IMR-90 (cell line): ENCODE measurements at regions not wholly inside any gene's neighbourhood (a gene's known extent, or its start where the extent isn't known, plus 50 kb on each side); places are given as distances from the start of the nearest gene placed in this dataset.

Experiments
- ATAC-seq: fragments of 200-7000 bp; cut with Tn5 transposase; 2 replicates; pipeline ENCODE4 v1.9.1; 2020; ENCODE audit warnings: low read depth, mild to moderate bottlenecking, moderate library complexity
- BruUV-seq: library from RNA; stranded (reverse); fragments of 400-500 nt; replicated peaks from 2 replicates; lab custom pipeline; 2021; lab: Mats Ljungman, UMichigan
- CTCF ChIA-PET: fragments of 300-600 bp; formaldehyde crosslinking; extraction: SDS; loops from one replicate; lab custom pipeline; 2021; ENCODE audit warnings: antibody characterized with exemption; lab: Yijun Ruan, JAX
- POLR2A ChIA-PET: fragments of 300-600 bp; sonication (Branson Sonifier 250); formaldehyde crosslinking; loops from one replicate; lab custom pipeline; 2022; ENCODE audit warnings: antibody characterized with exemption; ENCODE audit not compliant: unreplicated experiment; lab: Charles Lee
- DNase-seq: peaks from one replicate; pipeline ENCODE4 v3.0.0; 2013
- H2AFZ ChIP-seq: replicated peaks from 2 replicates; pipeline ENCODE3; 2013; ENCODE audit warnings: low read length, mild to moderate bottlenecking; ENCODE audit not compliant: poor library complexity
- H2AK5ac ChIP-seq: 2 replicates; pipeline ENCODE4 v1.6.1; 2013; ENCODE audit warnings: low read depth, low read length, inconsistent platforms
- H2AK9ac ChIP-seq: replicated peaks from 2 replicates; pipeline ENCODE3; 2013; ENCODE audit warnings: mild to moderate bottlenecking, low read depth, low read length, moderate library complexity; ENCODE audit not compliant: poor library complexity
- H2BK120ac ChIP-seq: 2 replicates; pipeline ENCODE4 v1.6.1; 2013; ENCODE audit warnings: low read depth, low read length, inconsistent platforms
- H2BK15ac ChIP-seq: 3 replicates; pipeline ENCODE4 v1.6.1; 2013; ENCODE audit warnings: low read depth, low read length, inconsistent platforms
- H2BK20ac ChIP-seq: 2 replicates; pipeline ENCODE4 v1.6.1; 2013; ENCODE audit warnings: low read depth, mild to moderate bottlenecking, inconsistent platforms, low read length, moderate library complexity
- H2BK5ac ChIP-seq: 2 replicates; pipeline ENCODE4 v1.6.1; 2013; ENCODE audit warnings: mild to moderate bottlenecking, low read depth, low read length, inconsistent platforms; ENCODE audit not compliant: poor library complexity, severe bottlenecking
- H3K14ac ChIP-seq: replicated peaks from 2 replicates; pipeline ENCODE4 v1.6.1; 2013; ENCODE audit warnings: low read depth, low read length, inconsistent platforms
- H3K18ac ChIP-seq: 2 replicates; pipeline ENCODE4 v1.6.1; 2013; ENCODE audit warnings: low read depth, low read length, control low read depth
- H3K23ac ChIP-seq: 2 replicates; pipeline ENCODE4 v1.6.1; 2013; ENCODE audit warnings: low read depth, low read length, inconsistent platforms
- H3K27ac ChIP-seq: 2 replicates; pipeline ENCODE4 v1.5.1; 2013; ENCODE audit warnings: mild to moderate bottlenecking, control low read depth, low read length; ENCODE audit not compliant: insufficient read depth
- H3K27me3 ChIP-seq: 2 replicates; pipeline ENCODE4 v1.6.1; 2013; ENCODE audit warnings: low read length; ENCODE audit not compliant: control insufficient read depth, insufficient read depth
- H3K36me3 ChIP-seq: 2 replicates; pipeline ENCODE4 v1.6.1; 2013; ENCODE audit warnings: low read length, mixed read lengths; ENCODE audit not compliant: control insufficient read depth, insufficient read depth
- H3K4ac ChIP-seq: 2 replicates; pipeline ENCODE4 v1.6.1; 2013; ENCODE audit warnings: low read depth, low read length, inconsistent platforms
- H3K4me1 ChIP-seq: 2 replicates; pipeline ENCODE4 v1.6.1; 2013; ENCODE audit warnings: low read length, mixed read lengths; ENCODE audit not compliant: control insufficient read depth, insufficient read depth
- H3K4me2 ChIP-seq: 2 replicates; pipeline ENCODE4 v1.6.1; 2013; ENCODE audit warnings: low read depth, mild to moderate bottlenecking, control low read depth, low read length, moderate library complexity
- H3K4me3 ChIP-seq: 2 replicates; pipeline ENCODE4 v1.5.1; 2013; ENCODE audit warnings: low read depth, mild to moderate bottlenecking, control low read depth, low read length, moderate library complexity; ENCODE audit not compliant: insufficient read depth
- H3K56ac ChIP-seq: 2 replicates; pipeline ENCODE4 v1.6.1; 2013; ENCODE audit warnings: low read length, inconsistent platforms; ENCODE audit not compliant: insufficient read depth; ENCODE audit errors: extremely low read depth
- H3K79me1 ChIP-seq, 2 experiments: 2 replicates each; pipeline ENCODE4 v1.6.1; 2013; ENCODE audit warnings: low read length in 2 of 2, inconsistent platforms in 1 of 2, low read depth in 1 of 2
- H3K9ac ChIP-seq: 2 replicates; pipeline ENCODE4 v1.6.1; 2013; ENCODE audit warnings: low read depth, low read length, control low read depth
- H3K9me1 ChIP-seq: 2 replicates; pipeline ENCODE4 v1.6.1; 2013; ENCODE audit warnings: low read length, inconsistent platforms; ENCODE audit not compliant: insufficient read depth
- H3K9me3 ChIP-seq: 2 replicates; pipeline ENCODE4 v1.6.1; 2013; ENCODE audit warnings: low read length; ENCODE audit not compliant: control insufficient read depth, insufficient read depth
- H4K20me1 ChIP-seq: 2 replicates; pipeline ENCODE4 v1.6.1; 2013; ENCODE audit warnings: low read length, inconsistent platforms; ENCODE audit not compliant: insufficient read depth
- H4K5ac ChIP-seq: 2 replicates; pipeline ENCODE4 v1.6.1; 2013; ENCODE audit warnings: mild to moderate bottlenecking, low read depth, low read length, control low read depth
- H4K8ac ChIP-seq, 2 experiments: 2 replicates each; pipeline ENCODE4 v1.6.1; 2013; ENCODE audit warnings: low read depth in 2 of 2, low read length in 2 of 2, control low read depth in 1 of 2, inconsistent platforms in 1 of 2
- H4K91ac ChIP-seq: 2 replicates; pipeline ENCODE4 v1.6.1; 2013; ENCODE audit warnings: low read depth, low read length, inconsistent platforms; ENCODE audit not compliant: insufficient read depth
- BHLHE40 ChIP-seq: fragments of 150-350 bp; IDR thresholded peaks from 2 replicates; pipeline ENCODE4 v1.6.1; 2016; ENCODE audit warnings: mild to moderate bottlenecking, low read depth, low read length
- CHD1 ChIP-seq: IDR thresholded peaks from 2 replicates; pipeline ENCODE4 v1.6.1; 2012; ENCODE audit warnings: low read depth, low read length, improper control_type of control experiment
- FOS ChIP-seq: fragments of 150-350 bp; IDR thresholded peaks from 2 replicates; pipeline ENCODE4 v1.6.1; 2016; ENCODE audit warnings: low read depth, low read length
- MXI1 ChIP-seq: IDR thresholded peaks from 2 replicates; pipeline ENCODE4 v1.6.1; 2012; ENCODE audit warnings: low read depth, mild to moderate bottlenecking, low read length, moderate library complexity, borderline replicate concordance
- POLR2A ChIP-seq: IDR thresholded peaks from 2 replicates; pipeline ENCODE4 v1.6.1; 2012; ENCODE audit warnings: mild to moderate bottlenecking, low read depth, low read length
- RAD21 ChIP-seq: IDR thresholded peaks from 2 replicates; pipeline ENCODE4 v1.6.1; 2012; ENCODE audit warnings: low read length, improper control_type of control experiment
- WGBS, 2 experiments: methylation state at CpG; one replicate each; pipeline versions ENCODE4 v1.1.5 to v1.1.7; 2013; ENCODE audit warnings: missing lambda C conversion rate in 2 of 2; ENCODE audit not compliant: insufficient read length in 1 of 2; ENCODE audit errors: extremely low coverage in 2 of 2; 5-methylcytosine and 5-hydroxymethylcytosine counted together
- dilution Hi-C: fragments of 300-500 bp; cut with HindIII; formaldehyde crosslinking; loops from one replicate; pipeline ENCODE4 v1.14.3; 2018; ENCODE audit warnings: low sequenced_read_pairs; ENCODE audit not compliant: unreplicated experiment
- in situ Hi-C: fragments of 300-500 bp; cut with MboI; formaldehyde crosslinking; loops from 3 replicates; pipeline ENCODE4 v1.14.3; 2019; ENCODE audit warnings: low sequenced_read_pairs, inconsistent platforms, mixed read lengths
- intact Hi-C: fragments of 100-400 bp; cut with micrococcal nuclease; formaldehyde crosslinking; loops from 2 replicates; pipeline ENCODE4 v1.10.0; 2022
- TF ChIP-seq, protein P1 (sequence below): fragments of 150-350 bp; IDR thresholded peaks from 2 replicates; pipeline ENCODE4 v1.6.1; 2016; ENCODE audit warnings: low read depth, mild to moderate bottlenecking, low read length, moderate library complexity, borderline replicate concordance
- TF ChIP-seq, protein P2 (sequence below): conservative IDR thresholded peaks from 2 replicates; pipeline ENCODE4 v1.5.1; 2012; ENCODE audit warnings: mild to moderate bottlenecking, low read depth, low read length, improper control_type of control experiment
- TF ChIP-seq, protein P3 (sequence below): fragments of 150-350 bp; IDR thresholded peaks from 2 replicates; pipeline ENCODE4 v1.6.1; 2017; ENCODE audit warnings: mild to moderate bottlenecking, antibody characterized with exemption, low read length, low read depth

DNA sequence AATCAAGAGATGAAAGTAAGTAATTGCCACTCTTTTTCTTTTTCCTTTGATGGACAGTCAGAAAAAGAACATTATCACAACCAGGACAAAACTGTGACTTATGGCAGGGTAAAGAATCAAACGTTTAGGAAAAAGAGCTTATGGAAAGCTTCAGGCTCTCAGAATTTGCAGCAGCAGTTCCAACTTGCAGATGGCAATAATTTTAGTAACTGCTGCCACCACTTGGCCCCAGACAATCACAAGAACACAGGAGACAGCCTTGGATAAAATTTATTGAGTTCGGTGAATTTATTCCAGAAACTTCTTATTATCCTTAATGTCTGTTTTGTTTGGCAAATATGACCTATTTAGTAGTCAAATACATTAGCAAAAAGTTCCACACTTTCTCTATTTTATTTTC is 804.4 kb downstream of the BRINP3 start:
- no peak overlapping the region for H4K5ac ChIP-seq
- no peak overlapping the region for H2BK20ac ChIP-seq
- CTCF ChIA-PET = no interaction called here
- H3K9me3 ChIP-seq = no peaks in the 10 kb centered on the region
- H4K20me1 ChIP-seq = no peaks in the 10 kb centered on the region
- no peak overlapping the region for H2AK9ac ChIP-seq
- no peaks in the 10 kb centered on the region for H3K4me1 ChIP-seq
- dilution Hi-C loops (no loop called here), in situ Hi-C loops (no loop called here), intact Hi-C loops (loop anchor here (2.0 kb wide), 1 partner anchor 216 kb away; no protein-coding TSS in a partner anchor)
- H3K4me2 ChIP-seq = no peak overlapping the region
- H2BK120ac ChIP-seq = no peak overlapping the region
- H3K14ac ChIP-seq = no peak overlapping the region
- POLR2A ChIA-PET = no interaction called here
- DNase-seq (no peak), ATAC-seq (no peak)
- H3K18ac ChIP-seq = no peak overlapping the region
- H3K4ac ChIP-seq = no peak overlapping the region
- no peak overlapping the region for H3K27ac ChIP-seq
- H4K8ac ChIP-seq = no peak overlapping the region
- H3K4me3 ChIP-seq = no peak overlapping the region
- no peaks in the 10 kb centered on the region for H3K9me1 ChIP-seq
- no peaks in the 10 kb centered on the region for H3K27me3 ChIP-seq
- WGBS, 2 experiments = no CpG with 5 or more reads among the region's 2 CpGs
- H2AK5ac ChIP-seq = no peak overlapping the region
- no peaks in the 10 kb centered on the region for H3K36me3 ChIP-seq
- no peak overlapping the region for H2BK5ac ChIP-seq
- H3K79me1 ChIP-seq = no peaks in the 10 kb centered on the region
- no peak overlapping the region for H4K91ac ChIP-seq
- TF ChIP-seq BHLHE40 (no peak), FOS (no peak), MXI1 (no peak), RAD21 (no peak), POLR2A (no peak), CHD1 (no peak)
- TF ChIP-seq, protein P1, sequence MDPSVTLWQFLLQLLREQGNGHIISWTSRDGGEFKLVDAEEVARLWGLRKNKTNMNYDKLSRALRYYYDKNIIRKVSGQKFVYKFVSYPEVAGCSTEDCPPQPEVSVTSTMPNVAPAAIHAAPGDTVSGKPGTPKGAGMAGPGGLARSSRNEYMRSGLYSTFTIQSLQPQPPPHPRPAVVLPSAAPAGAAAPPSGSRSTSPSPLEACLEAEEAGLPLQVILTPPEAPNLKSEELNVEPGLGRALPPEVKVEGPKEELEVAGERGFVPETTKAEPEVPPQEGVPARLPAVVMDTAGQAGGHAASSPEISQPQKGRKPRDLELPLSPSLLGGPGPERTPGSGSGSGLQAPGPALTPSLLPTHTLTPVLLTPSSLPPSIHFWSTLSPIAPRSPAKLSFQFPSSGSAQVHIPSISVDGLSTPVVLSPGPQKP = no peak
- TF ChIP-seq, protein P2, sequence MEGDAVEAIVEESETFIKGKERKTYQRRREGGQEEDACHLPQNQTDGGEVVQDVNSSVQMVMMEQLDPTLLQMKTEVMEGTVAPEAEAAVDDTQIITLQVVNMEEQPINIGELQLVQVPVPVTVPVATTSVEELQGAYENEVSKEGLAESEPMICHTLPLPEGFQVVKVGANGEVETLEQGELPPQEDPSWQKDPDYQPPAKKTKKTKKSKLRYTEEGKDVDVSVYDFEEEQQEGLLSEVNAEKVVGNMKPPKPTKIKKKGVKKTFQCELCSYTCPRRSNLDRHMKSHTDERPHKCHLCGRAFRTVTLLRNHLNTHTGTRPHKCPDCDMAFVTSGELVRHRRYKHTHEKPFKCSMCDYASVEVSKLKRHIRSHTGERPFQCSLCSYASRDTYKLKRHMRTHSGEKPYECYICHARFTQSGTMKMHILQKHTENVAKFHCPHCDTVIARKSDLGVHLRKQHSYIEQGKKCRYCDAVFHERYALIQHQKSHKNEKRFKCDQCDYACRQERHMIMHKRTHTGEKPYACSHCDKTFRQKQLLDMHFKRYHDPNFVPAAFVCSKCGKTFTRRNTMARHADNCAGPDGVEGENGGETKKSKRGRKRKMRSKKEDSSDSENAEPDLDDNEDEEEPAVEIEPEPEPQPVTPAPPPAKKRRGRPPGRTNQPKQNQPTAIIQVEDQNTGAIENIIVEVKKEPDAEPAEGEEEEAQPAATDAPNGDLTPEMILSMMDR = no peak
- TF ChIP-seq, protein P3, sequence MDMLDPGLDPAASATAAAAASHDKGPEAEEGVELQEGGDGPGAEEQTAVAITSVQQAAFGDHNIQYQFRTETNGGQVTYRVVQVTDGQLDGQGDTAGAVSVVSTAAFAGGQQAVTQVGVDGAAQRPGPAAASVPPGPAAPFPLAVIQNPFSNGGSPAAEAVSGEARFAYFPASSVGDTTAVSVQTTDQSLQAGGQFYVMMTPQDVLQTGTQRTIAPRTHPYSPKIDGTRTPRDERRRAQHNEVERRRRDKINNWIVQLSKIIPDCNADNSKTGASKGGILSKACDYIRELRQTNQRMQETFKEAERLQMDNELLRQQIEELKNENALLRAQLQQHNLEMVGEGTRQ = no peak
- H3K23ac ChIP-seq = no peak overlapping the region
- H3K9ac ChIP-seq = no peak overlapping the region
- H2AFZ ChIP-seq = no peak overlapping the region
- BruUV-seq = no TSS peak
- no peak overlapping the region for H2BK15ac ChIP-seq
- H3K56ac ChIP-seq = no peak overlapping the region
